Bronchial epithelial cell (primary cell): ENCODE measurements at regions not wholly inside any gene's neighbourhood (a gene's known extent, or its start where the extent isn't known, plus 50 kb on each side); places are given as distances from the start of the nearest gene placed in this dataset.

Experiments used
- DNase-seq: peaks from one replicate; pipeline ENCODE4 v3.0.0-alpha.2; 2010; ENCODE audit warnings: low read depth
- FAIRE-seq: peaks from 2 replicates; lab custom pipeline; 2011; peaks lifted over from hg19 to GRCh38; lab: Jason Lieb, UNC
- H3K27me3 ChIP-seq: 2 replicates; pipeline ENCODE4 v1.5.1; 2011; ENCODE audit warnings: low read length; ENCODE audit not compliant: control insufficient read depth, insufficient read depth
- H3K36me3 ChIP-seq: 2 replicates; pipeline ENCODE4 v1.5.1; 2011; ENCODE audit warnings: low read length; ENCODE audit not compliant: control insufficient read depth, insufficient read depth
- H3K4me3 ChIP-seq: 2 replicates; pipeline ENCODE4 v1.5.1; 2011; ENCODE audit warnings: mild to moderate bottlenecking, low read depth, low read length, control low read depth
- TF ChIP-seq, protein P1 (sequence below): IDR thresholded peaks from 2 replicates; pipeline ENCODE4 v1.5.1; 2011; ENCODE audit warnings: mild to moderate bottlenecking, moderate library complexity, low read length, control low read depth, inconsistent platforms; ENCODE audit not compliant: insufficient read depth, severe bottlenecking

DNA sequence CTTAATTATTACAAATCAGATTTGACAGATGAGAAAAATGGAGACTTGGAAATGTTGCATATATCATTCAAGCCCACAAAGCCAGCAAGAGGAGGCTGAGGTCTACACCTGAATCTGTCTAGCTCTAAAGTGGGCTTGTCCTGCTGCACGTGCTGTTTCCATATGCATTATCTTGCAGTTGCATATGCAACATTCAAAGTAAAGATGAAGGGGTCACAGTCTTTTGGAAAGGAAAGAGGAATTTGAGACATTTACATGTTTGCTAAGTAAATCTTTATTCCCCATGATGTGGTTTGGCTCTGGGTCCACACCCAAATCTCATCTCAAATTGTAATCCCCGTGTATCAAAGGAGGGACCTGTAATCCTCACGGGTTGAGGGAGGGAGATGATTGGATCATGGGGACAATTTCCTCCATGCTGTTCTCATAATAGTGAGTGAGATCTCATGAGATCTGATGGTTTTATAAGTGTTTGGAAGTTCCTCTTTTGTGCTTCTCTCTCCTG lies 98.3 kb downstream of the BACH1 start:
- TF ChIP-seq, protein P1, sequence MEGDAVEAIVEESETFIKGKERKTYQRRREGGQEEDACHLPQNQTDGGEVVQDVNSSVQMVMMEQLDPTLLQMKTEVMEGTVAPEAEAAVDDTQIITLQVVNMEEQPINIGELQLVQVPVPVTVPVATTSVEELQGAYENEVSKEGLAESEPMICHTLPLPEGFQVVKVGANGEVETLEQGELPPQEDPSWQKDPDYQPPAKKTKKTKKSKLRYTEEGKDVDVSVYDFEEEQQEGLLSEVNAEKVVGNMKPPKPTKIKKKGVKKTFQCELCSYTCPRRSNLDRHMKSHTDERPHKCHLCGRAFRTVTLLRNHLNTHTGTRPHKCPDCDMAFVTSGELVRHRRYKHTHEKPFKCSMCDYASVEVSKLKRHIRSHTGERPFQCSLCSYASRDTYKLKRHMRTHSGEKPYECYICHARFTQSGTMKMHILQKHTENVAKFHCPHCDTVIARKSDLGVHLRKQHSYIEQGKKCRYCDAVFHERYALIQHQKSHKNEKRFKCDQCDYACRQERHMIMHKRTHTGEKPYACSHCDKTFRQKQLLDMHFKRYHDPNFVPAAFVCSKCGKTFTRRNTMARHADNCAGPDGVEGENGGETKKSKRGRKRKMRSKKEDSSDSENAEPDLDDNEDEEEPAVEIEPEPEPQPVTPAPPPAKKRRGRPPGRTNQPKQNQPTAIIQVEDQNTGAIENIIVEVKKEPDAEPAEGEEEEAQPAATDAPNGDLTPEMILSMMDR, result no peak
- FAIRE-seq, result no peak

DNA sequence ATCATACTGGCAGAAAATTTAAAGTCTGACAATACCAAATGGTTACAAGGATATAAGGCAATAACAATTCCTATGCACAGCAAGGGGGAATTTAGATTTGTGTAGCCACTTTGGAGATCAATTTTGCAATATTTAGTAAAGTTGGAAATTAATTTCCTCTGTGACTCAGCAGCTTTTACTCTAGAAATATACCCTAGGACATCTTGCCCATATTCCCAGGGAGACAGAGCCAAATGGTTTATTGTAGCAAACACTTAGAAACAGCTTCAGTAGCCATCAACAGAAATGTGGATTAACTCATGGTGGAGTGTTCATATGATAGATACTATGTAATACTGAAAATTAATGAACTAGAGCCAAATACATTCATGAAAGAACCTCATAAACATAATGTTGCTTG lies 104.6 kb downstream of the BACH1 start:
- H3K36me3 ChIP-seq, result peaks cover 2% of the 10 kb centered on the region
- no peak for DNase-seq
- no peak overlapping the region for H3K4me3 ChIP-seq
- TF ChIP-seq, protein P1, result no peak
- no peaks in the 10 kb centered on the region for H3K27me3 ChIP-seq
- no peak for FAIRE-seq

More for the DNA sequence above, 98.3 kb downstream of the BACH1 start:
- peaks cover 2% of the 10 kb centered on the region for H3K36me3 ChIP-seq
- no peak for DNase-seq
- no peak overlapping the region for H3K4me3 ChIP-seq
- H3K27me3 ChIP-seq, result no peaks in the 10 kb centered on the region

DNA sequence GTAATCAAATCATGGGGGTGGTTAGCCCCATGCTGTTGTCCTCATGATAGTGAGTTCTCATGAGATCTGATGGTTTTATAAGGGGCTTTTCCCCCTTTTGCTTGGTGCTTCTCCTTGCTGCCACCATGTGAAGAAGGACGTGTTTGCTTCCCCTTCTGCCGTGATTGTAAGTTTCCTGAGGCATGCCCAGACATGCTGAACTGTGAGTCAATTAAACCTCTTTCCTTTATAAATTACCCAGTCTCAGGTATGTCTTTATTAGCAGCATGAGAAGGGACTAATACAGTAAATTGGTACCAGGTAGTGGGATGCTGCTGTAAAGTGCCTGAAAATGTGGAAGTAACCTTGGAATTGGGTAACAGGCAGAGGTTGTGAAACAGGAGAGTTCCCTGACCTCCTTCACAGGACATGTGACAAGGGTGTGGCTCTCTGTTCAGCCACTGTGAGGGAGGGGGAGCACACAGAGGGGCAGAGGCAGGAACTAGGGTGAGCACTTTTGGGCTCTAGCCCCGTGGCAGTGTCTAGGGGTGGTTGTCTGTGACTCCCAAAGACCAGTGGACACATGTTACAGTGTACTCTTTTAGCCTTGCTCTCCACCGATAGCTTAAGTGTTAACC lies 105.3 kb downstream of the BACH1 start:
- Histone ChIP-seq H3K4me3 (no peak overlapping the region), H3K27me3 (no peaks in the 10 kb centered on the region), H3K36me3 (peaks cover 2% of the 10 kb centered on the region)
- TF ChIP-seq, protein P1, result no peak
- DNase-seq, result peak; percentile 71
- FAIRE-seq, result peak; percentile 32

DNA sequence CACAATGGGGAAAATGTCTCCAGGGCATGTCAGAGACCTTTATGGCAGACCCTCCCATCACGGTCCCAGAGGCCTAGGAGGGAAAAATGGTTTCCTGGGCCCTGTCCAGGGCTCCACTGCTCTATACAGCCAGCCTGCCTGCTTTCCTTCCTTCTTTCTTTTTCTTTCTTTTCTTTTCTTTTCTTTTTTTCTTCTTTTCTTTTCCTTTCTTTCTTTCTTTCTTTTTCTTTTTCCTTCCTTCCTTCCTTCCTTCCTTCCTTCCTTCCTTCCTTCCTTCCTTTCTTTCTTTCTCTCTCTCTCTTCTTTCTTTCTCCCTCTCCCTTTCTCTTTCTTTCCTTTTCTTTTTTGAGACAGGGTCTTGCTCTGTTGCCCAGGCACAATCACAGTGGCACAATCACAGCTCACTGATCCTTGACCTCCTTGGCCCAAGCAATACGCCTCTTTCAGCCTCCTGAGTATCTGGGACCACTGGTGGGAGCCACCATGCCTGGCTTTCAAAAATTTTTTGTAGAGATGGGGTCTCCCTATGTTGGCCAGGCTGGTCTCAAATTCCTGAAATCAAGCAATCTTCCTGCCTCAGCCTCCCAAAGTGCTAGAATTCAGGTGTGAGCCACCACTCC lies 106.9 kb downstream of the BACH1 start:
- TF ChIP-seq, protein P1, result no peak
- H3K36me3 ChIP-seq, result no peaks in the 10 kb centered on the region
- no peak for FAIRE-seq
- no peak overlapping the region for H3K4me3 ChIP-seq
- no peak for DNase-seq
- no peaks in the 10 kb centered on the region for H3K27me3 ChIP-seq

DNA sequence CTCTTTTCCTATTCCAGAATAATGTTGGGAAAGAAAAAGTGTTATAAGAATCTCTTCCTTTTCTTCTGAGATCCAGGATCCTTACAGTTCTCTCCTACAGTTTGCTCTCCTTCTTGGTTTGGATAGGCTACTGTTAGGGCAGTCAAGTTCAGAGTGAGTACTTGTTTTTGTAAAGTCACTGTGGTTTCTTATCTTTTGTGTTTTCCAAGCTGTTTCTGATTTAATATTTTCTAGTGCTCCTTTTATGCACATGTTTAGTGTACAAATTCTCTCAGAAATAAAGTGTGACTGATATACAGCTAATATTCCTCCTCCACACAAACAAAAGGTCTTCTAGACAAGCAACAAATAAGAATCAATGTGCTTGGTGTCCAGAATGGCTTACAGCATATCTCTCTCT lies 107.7 kb downstream of the BACH1 start:
- Histone ChIP-seq H3K4me3 (no peak overlapping the region), H3K36me3 (no peaks in the 10 kb centered on the region), H3K27me3 (no peaks in the 10 kb centered on the region)
- FAIRE-seq (no peak), DNase-seq (no peak)
- TF ChIP-seq, protein P1, result no peak
